ENCODE measurements at regions not wholly inside any gene's neighbourhood (a gene's known extent, or its start where the extent isn't known, plus 50 kb on each side); places are given as distances from the start of the nearest gene placed in this dataset.

GRCh38 chr11:71192629-71193028 lies 59.7 kb downstream of the SHANK2 start:
- TF ChIP-seq EP300 (IDR thresholded peaks at IDR 0.05) (no peak), POLR2AphosphoS5 (IDR thresholded peaks at IDR 0.05) (no peak), POLR2A (IDR thresholded peaks at IDR 0.05) (no peak)
- TF ChIP-seq, protein P1, sequence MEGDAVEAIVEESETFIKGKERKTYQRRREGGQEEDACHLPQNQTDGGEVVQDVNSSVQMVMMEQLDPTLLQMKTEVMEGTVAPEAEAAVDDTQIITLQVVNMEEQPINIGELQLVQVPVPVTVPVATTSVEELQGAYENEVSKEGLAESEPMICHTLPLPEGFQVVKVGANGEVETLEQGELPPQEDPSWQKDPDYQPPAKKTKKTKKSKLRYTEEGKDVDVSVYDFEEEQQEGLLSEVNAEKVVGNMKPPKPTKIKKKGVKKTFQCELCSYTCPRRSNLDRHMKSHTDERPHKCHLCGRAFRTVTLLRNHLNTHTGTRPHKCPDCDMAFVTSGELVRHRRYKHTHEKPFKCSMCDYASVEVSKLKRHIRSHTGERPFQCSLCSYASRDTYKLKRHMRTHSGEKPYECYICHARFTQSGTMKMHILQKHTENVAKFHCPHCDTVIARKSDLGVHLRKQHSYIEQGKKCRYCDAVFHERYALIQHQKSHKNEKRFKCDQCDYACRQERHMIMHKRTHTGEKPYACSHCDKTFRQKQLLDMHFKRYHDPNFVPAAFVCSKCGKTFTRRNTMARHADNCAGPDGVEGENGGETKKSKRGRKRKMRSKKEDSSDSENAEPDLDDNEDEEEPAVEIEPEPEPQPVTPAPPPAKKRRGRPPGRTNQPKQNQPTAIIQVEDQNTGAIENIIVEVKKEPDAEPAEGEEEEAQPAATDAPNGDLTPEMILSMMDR (IDR thresholded peaks at IDR 0.05) = no peak
- WGBS, 2 donors (ENCODE audit: low coverage in 1 of 2) = 76 to 100% methylated on average over 2 to 3 of the region's 3 CpGs

DNA sequence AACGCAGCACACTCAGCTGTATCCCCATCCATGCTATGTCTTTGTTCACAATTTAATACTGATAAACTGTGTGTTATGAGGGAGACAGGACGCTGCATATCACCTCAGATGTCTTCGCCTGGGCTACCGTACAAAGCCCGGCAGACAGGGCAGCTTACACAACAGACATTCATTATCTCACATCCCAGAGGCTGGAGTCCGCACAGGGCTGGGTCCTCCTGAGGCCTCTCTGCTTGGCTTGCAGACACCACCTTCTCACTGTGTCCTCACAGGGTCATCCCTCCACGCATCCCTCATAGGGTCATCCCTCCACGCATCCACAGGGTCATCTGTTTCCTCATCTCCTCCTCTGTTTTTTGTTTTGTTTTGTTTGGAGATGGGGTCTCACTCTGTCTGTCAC lies 61.2 kb downstream of the SHANK2 start:
- H3K4me3 ChIP-seq = no peak overlapping the region
- no peak overlapping the region for H3K27ac ChIP-seq
- peaks cover 4% of the 10 kb centered on the region for H3K27me3 ChIP-seq
- TF ChIP-seq EP300 (IDR thresholded peaks at IDR 0.05) = no peak
- H3K9me3 ChIP-seq = no peaks in the 10 kb centered on the region
- no peak for ATAC-seq
- no peaks in the 10 kb centered on the region for H3K4me1 ChIP-seq
- 88 to 90% methylated on average over 7 to 8 of the region's 8 CpGs for WGBS, 2 donors (ENCODE audit: low coverage in 1 of 2)
- H3K36me3 ChIP-seq = no peaks in the 10 kb centered on the region

More at GRCh38 chr11:71192629-71193028, 59.7 kb downstream of the SHANK2 start:
- no peaks in the 10 kb centered on the region for H3K9me3 ChIP-seq
- H3K27ac ChIP-seq = no peak overlapping the region
- no peak for ATAC-seq
- peaks cover 4% of the 10 kb centered on the region for H3K27me3 ChIP-seq
- no peaks in the 10 kb centered on the region for H3K4me1 ChIP-seq
- no peak overlapping the region for H3K4me3 ChIP-seq
- no peaks in the 10 kb centered on the region for H3K36me3 ChIP-seq

DNA sequence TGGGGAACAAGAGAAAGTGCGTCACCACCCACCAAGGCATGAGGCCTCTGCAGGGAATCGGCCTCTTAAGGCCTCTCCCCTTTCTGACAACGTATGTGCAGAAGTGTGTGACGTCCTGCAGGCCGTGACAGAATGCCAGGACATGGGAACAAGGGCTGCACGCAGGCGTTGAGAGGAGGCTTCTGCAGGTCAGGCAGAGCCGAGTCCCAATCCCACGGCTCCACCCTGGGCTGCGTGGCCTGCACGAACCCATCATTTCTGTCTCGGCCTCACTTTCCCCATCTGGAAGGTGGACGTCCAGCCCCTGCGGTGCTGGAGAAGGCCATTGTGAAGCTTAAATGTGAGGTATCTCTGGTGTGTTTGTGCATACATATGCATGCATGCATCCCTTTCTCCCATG lies 61.8 kb downstream of the SHANK2 start:
- Histone ChIP-seq H3K4me3 (no peak overlapping the region), H3K27me3 (peaks cover 4% of the 10 kb centered on the region), H3K9me3 (no peaks in the 10 kb centered on the region), H3K4me1 (no peaks in the 10 kb centered on the region), H3K27ac (no peak overlapping the region), H3K36me3 (no peaks in the 10 kb centered on the region)
- 94% methylated on average over 9 of the region's 14 CpGs; no CpG with 5 or more reads in 1 of the 2 donors for WGBS, 2 donors (ENCODE audit: low coverage in 1 of 2)
- TF ChIP-seq POLR2AphosphoS5 (IDR thresholded peaks at IDR 0.05) (no peak), EP300 (IDR thresholded peaks at IDR 0.05) (no peak), POLR2A (IDR thresholded peaks at IDR 0.05) (no peak)
- TF ChIP-seq, protein P1 (IDR thresholded peaks at IDR 0.05) = no peak
- no peak for ATAC-seq

- no peak overlapping the region for H3K4me3 ChIP-seq
- no peaks in the 10 kb centered on the region for H3K4me1 ChIP-seq
- no peak for ATAC-seq
- peaks cover 4% of the 10 kb centered on the region for H3K27me3 ChIP-seq
- H3K9me3 ChIP-seq = no peaks in the 10 kb centered on the region
- WGBS, 2 donors (ENCODE audit: low coverage in 1 of 2) = 87% methylated on average over 3 of the region's 14 CpGs; no CpG with 5 or more reads in 1 of the 2 donors
- no peak for TF ChIP-seq POLR2A (IDR thresholded peaks at IDR 0.05)
- TF ChIP-seq POLR2AphosphoS5 (IDR thresholded peaks at IDR 0.05) = no peak
- TF ChIP-seq, protein P1 (IDR thresholded peaks at IDR 0.05) = no peak
- TF ChIP-seq EP300 (IDR thresholded peaks at IDR 0.05) = no peak
- H3K36me3 ChIP-seq = no peaks in the 10 kb centered on the region
- no peak overlapping the region for H3K27ac ChIP-seq
Measured at GRCh38 chr11:71189768-71190315, 62.5 kb downstream of the SHANK2 start.

GRCh38 chr11:71188886-71189767 lies 63.2 kb downstream of the SHANK2 start:
- no peaks in the 10 kb centered on the region for H3K9me3 ChIP-seq
- TF ChIP-seq POLR2AphosphoS5 (IDR thresholded peaks at IDR 0.05) = no peak
- no peaks in the 10 kb centered on the region for H3K4me1 ChIP-seq
- H3K4me3 ChIP-seq = no peak overlapping the region
- no peak overlapping the region for H3K27ac ChIP-seq
- no peaks in the 10 kb centered on the region for H3K36me3 ChIP-seq
- H3K27me3 ChIP-seq = peaks cover 4% of the 10 kb centered on the region
- no peak for ATAC-seq
- 76 to 80% methylated on average over 12 to 15 of the region's 20 CpGs for WGBS, 2 donors (ENCODE audit: low coverage in 1 of 2)

DNA sequence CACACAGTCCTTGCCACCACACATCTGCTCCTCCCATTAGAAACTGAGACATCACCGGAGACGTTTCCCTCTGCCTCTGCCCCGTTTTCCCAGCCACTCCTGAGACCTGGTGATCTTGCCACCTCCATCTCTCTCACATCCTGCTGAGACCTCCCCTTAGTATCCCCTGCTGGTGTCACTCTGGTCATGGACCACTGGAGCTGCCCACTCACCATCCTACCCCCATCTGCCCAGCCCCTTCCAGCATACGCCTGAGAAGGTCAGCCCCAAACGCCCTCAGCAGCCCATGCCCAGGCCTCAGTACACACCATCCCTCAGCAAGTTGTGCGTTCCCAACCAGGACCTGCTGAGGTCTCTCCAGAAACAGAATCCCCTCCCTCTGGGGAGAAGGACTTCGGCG lies 64.3 kb downstream of the SHANK2 start:
- Histone ChIP-seq H3K9me3 (no peaks in the 10 kb centered on the region), H3K27ac (no peak overlapping the region), H3K36me3 (no peaks in the 10 kb centered on the region), H3K27me3 (no peaks in the 10 kb centered on the region), H3K4me1 (no peaks in the 10 kb centered on the region), H3K4me3 (no peak overlapping the region)
- no peak for ATAC-seq
- TF ChIP-seq POLR2A (IDR thresholded peaks at IDR 0.05) (no peak), POLR2AphosphoS5 (IDR thresholded peaks at IDR 0.05) (no peak), EP300 (IDR thresholded peaks at IDR 0.05) (no peak)
- TF ChIP-seq, protein P1 (IDR thresholded peaks at IDR 0.05) = no peak
- WGBS, 2 donors (ENCODE audit: low coverage in 1 of 2) = 100% methylated on average over 1 of the region's 8 CpGs; no CpG with 5 or more reads in 1 of the 2 donors

All from gastroesophageal sphincter (tissue), 4 donors.